NCI-H2196 (cell line): ENCODE measurements at regions not wholly inside any gene's neighbourhood (a gene's known extent, or its start where the extent isn't known, plus 50 kb on each side); places are given as distances from the start of the nearest gene placed in this dataset.

ENCODE experiments used
- DNase-seq: peaks from one replicate; lab custom pipeline; 2025; ENCODE audit not compliant: unreplicated experiment; lab: John Stamatoyannopoulos, UW

DNA sequence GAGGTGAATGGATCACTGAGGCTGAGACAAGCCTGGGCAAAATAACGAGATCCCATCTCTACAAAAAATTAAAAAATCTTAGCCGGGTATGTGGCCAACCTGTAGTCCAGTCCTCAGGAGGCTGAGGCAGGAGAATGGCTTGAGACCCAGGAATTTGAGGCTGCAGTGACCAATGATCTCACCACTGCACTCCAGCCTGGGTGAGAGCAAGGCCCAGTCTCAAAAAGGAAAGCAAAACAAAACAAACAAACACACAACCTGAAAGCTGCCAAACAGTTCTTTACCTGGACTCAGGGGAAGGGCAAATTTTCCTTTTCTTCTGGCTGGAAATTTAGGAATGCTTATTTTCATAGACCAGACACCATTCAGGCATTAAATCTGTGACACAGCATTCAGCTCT, 163.1 kb upstream of the FAT1 start:
- DNase-seq: no peak

- no peak for DNase-seq
Observed at GRCh38 chr4:186887291-186887700, 163.6 kb upstream of the FAT1 start.

DNA sequence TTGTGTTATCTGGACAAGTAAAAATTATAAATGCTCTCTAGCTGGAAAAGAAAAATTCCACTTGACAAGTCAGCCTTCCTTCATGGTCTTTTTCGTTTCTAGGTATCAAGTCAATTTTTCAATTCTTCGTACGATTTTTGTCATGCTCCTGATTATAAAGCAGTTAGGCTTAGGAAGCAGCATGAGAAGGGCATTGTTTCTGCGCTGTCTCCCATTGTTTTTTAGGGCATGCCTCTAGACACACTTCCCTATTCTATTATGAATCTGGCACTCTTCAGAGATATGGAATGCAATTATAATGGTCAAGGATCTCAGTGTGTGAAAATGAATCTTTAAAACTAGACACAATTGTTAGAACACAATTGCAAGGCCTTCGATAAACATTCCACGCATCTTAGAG, 164.1 kb upstream of the FAT1 start:
- no peak for DNase-seq

- no peak for DNase-seq
Observed at GRCh38 chr4:186889876-186890643, 166.4 kb upstream of the FAT1 start.

DNA sequence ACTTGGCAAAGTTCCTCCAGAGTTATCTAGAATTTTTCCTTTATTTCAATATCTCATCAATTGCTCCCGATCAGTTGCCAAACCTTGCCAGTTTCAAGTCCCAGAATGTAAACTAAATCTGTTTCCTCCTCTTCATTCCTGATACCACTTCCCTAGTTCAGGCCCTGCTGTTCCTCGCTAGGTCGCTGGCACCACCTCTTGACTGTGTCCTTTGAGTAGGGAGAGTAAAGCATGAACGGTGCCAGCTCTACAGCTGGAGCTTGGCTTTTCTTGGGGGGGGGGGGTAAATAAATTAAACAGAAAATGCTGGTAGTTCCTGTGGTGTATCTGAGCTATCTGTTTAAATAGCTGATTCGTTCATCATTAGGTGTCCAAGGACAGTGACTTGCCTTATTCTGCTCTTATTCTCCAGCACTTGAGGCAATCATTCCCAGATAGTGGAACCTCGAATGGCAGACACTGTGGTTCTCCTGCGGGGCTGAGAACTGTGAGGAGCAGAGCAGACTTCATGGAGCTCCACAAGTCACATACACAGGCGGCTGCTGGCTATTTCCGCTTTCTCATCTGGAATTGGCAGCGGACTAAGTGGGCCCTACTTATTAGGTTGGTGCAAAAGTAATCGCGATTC, 168.3 kb upstream of the FAT1 start:
- no peak for DNase-seq

GRCh38 chr4:186898367-186898766, 174.7 kb upstream of the FAT1 start:
- DNase-seq: no peak

DNA sequence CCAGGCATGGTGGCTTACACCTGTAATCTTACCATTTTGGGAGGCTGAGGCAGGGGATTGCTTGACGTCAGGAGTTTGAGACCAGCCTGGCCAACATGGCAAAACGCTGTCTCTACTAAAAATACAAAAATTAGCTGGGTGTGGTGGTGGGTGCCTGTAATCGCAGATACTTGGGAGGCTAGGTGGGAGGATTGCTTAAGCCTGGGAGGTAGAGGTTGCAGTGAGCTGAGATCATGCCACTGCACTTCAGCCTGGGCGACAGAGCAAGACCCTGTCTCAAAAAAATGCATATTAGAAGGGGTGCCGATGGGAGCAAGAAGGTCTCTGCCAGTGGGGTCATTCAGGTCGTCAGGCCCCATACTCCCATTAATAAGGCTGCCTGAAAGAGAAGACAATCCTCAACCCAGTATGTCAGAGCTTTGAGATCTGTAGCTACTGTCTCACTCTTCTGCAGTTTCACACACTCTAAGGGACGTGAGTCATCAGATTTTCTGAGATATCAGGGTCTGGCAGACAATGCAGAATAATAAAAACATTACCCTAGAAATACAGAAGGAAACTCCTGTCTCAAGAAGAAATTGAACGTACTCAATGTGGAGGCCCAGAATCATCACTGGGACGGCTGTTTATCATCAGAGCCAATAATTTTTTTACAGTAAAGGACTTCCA, 176.7 kb upstream of the FAT1 start:
- no peak for DNase-seq

DNA sequence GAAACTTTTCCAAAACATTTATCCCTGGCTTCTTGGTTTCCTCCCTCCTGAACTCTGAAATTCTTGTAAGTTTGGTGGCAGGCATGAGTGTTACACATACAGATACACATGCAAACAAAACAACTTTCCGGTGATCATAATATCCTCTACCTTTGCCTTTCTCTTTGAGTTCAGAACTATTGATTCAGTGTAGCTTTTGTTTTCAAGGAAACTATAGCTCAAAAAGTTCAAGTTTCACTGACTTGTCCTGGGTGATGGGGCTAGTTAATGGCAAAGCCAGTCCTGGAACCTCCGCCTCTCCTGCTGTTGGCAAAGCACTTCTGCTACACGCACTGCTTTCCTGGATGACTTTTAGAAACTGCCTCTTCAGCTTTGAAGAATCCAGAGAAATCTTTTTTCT, 177.3 kb upstream of the FAT1 start:
- no peak for DNase-seq

DNA sequence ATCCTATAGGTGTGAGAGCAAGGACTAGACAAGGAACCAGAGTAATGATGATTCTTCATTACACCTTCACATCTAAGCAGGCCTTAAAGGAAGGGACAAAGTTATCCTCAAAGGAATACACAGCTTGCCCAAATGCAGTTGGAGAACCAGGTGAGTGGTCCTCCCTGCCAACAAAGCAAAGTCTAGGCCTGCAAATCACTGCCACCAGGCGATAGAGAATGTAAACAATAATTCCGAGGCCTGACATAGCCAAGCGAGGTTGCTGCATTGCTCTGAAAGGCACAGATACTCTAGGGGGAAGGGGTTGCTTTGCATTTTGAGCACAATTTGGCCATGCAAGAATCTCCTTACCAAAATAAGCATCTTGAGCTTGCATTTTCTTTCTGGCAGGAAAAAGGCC, 178.2 kb upstream of the FAT1 start:
- DNase-seq: no peak

GRCh38 chr4:186902361-186902760, 178.7 kb upstream of the FAT1 start:
- DNase-seq: no peak

- DNase-seq: no peak
Observed at GRCh38 chr4:186904101-186904500, 180.4 kb upstream of the FAT1 start.

DNA sequence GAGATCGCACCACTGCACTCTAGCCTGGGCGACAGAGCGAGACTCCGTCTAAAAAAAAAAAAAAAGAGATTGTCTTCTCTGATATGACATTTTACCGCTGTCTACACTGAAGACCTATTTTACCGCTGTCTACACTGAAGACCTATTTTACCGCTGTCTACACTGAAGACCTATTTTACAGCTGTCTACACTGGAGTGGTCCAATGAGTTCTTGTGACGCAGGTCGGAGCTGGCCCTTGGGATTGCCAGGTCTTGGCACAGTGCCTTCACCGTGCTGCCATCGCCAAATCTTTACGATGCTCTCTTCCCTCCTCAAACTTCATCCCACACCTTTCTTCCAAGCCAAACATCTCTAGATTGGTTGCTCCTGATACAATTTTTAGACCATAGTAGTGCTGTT, 183.1 kb upstream of the FAT1 start:
- DNase-seq: no peak

- DNase-seq: no peak
Observed at GRCh38 chr4:186910385-186910784, 186.7 kb upstream of the FAT1 start.

DNA sequence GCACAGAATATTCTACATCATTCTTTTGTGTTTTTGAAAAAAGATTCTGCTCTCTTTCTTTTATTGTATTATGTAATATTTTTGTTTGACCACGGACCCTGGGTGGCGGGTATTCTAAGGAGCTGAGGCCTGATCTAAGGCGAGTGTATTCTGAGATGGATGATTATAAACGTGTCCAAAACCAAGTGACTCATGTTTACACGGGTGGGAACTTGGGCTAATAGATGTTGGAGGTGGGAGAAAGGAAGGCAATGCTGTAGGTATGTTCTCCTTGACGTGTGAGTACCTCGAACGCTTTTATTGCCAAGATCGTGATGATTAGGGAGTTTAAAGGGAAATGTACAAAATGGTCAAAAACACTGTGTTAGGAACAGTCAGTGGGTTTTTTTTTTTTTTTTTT, 188.9 kb upstream of the FAT1 start:
- DNase-seq: no peak

GRCh38 chr4:186915816-186916215, 192.2 kb upstream of the FAT1 start:
- no peak for DNase-seq

DNA sequence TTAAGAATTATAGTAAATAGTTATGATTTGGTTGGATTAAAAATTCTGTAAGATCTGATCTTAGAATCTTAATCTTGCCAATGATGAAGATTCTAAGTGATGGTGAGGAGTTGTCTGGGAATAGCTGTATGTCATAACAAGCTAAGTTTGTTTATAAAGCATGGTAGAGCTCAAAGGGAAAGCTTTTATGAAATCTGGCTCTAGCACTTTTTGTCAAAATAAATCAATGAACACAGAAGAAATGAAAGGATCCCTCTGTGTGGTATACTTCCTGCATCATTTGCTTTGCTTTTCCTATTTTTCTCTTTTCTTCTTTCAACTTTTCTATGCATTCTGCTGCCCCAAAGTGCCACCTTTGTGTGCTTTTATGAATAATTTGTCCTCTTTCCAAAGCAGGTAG, 193.5 kb upstream of the FAT1 start:
- DNase-seq: no peak

GRCh38 chr4:186918466-186918865, 194.8 kb upstream of the FAT1 start:
- DNase-seq: no peak

GRCh38 chr4:186919340-186919739, 195.7 kb upstream of the FAT1 start:
- DNase-seq: no peak

- DNase-seq: no peak
Observed at GRCh38 chr4:186920483-186920882, 196.8 kb upstream of the FAT1 start.

DNA sequence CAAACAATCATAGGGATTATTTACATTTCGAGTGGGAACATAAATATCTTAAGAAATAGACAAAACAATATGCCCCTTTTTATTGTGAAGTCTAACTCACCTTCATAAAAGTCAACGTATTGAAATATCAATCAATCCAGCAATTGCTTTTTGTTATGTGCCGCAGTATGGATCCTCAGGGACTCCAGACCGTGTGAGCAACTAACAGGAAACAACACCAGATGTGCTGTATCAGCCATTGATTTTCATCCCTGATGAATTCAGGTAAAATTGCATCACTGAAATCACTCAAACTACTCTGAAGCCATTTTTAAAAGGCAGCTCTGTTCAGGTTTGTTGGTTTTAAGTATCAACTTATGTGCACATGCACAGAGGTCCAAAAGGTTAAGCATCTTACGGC, 197.3 kb upstream of the FAT1 start:
- no peak for DNase-seq

GRCh38 chr4:186924723-186925122, 201.1 kb upstream of the FAT1 start:
- no peak for DNase-seq

GRCh38 chr4:186927624-186928023, 204.0 kb upstream of the FAT1 start:
- no peak for DNase-seq
